ENCODE measurements at regions not wholly inside any gene's neighbourhood (a gene's known extent, or its start where the extent isn't known, plus 50 kb on each side); places are given as distances from the start of the nearest gene placed in this dataset.

- DNase-seq, result no peak
- WGBS, 4 donors, result 88 to 89% (median 88%) methylated on average over 2 of the region's 2 CpGs
Observed at GRCh38 chr16:64498363-64498762, 623.5 kb downstream of the CDH11 start.

GRCh38 chr16:64493709-64494108 lies 628.2 kb downstream of the CDH11 start:
- H3K36me3 ChIP-seq, result no peaks in the 10 kb centered on the region
- H3K27me3 ChIP-seq, result no peaks in the 10 kb centered on the region
- H3K4me1 ChIP-seq, result no peaks in the 10 kb centered on the region
- intact Hi-C loops (cut with DNase I), result no loop called here
- TF ChIP-seq CTCF (IDR thresholded peaks at IDR 0.05), result no peak
- no peak for TF ChIP-seq POLR2A (IDR thresholded peaks at IDR 0.05)
- DNase-seq (no peak), ATAC-seq (no peak)
- 54 to 63% (median 59%) methylated on average over 2 of the region's 2 CpGs for WGBS, 4 donors
- H3K27ac ChIP-seq, result no peak overlapping the region
- H3K9me3 ChIP-seq, result no peaks in the 10 kb centered on the region
- no peak overlapping the region for H3K4me3 ChIP-seq

More at GRCh38 chr16:64498363-64498762, 623.5 kb downstream of the CDH11 start:
- Histone ChIP-seq H3K4me1 (no peaks in the 10 kb centered on the region), H3K9me3 (no peaks in the 10 kb centered on the region), H3K36me3 (no peaks in the 10 kb centered on the region), H3K27ac (no peak overlapping the region), H3K4me3 (no peak overlapping the region), H3K27me3 (no peaks in the 10 kb centered on the region)
- intact Hi-C loops (cut with DNase I), result no loop called here
- TF ChIP-seq CTCF (IDR thresholded peaks at IDR 0.05), result no peak
- TF ChIP-seq POLR2A (IDR thresholded peaks at IDR 0.05), result no peak
- no peak for ATAC-seq

GRCh38 chr16:64489449-64489848 lies 632.4 kb downstream of the CDH11 start:
- DNase-seq, result no peak
- intact Hi-C loops (cut with DNase I), result no loop called here
- Histone ChIP-seq H3K4me1 (no peaks in the 10 kb centered on the region), H3K27ac (no peak overlapping the region), H3K27me3 (no peaks in the 10 kb centered on the region), H3K4me3 (no peak overlapping the region), H3K9me3 (no peaks in the 10 kb centered on the region), H3K36me3 (no peaks in the 10 kb centered on the region)
- 51 to 67% (median 62%) methylated on average over 1 of the region's 1 CpG for WGBS, 4 donors
- TF ChIP-seq POLR2A (IDR thresholded peaks at IDR 0.05) (no peak), CTCF (IDR thresholded peaks at IDR 0.05) (no peak)
- ATAC-seq, result no peak

- WGBS, 4 donors, result 91 to 96% (median 95%) methylated on average over 1 of the region's 1 CpG
- no peak for ATAC-seq
- Histone ChIP-seq H3K9me3 (no peaks in the 10 kb centered on the region), H3K27ac (no peak overlapping the region), H3K4me3 (no peak overlapping the region), H3K4me1 (no peaks in the 10 kb centered on the region), H3K36me3 (no peaks in the 10 kb centered on the region), H3K27me3 (no peaks in the 10 kb centered on the region)
- intact Hi-C loops (cut with DNase I), result no loop called here
- no peak for DNase-seq
- TF ChIP-seq POLR2A (IDR thresholded peaks at IDR 0.05) (no peak), CTCF (IDR thresholded peaks at IDR 0.05) (no peak)
Observed at GRCh38 chr16:64486561-64486960, 635.3 kb downstream of the CDH11 start.
